IMR-90 (cell line): ENCODE measurements at regions not wholly inside any gene's neighbourhood (a gene's known extent, or its start where the extent isn't known, plus 50 kb on each side); places are given as distances from the start of the nearest gene placed in this dataset.

Experiments used
- ATAC-seq: fragments of 200-7000 bp; cut with Tn5 transposase; 2 replicates; pipeline ENCODE4 v1.9.1; 2020; ENCODE audit warnings: low read depth, mild to moderate bottlenecking, moderate library complexity
- BruUV-seq: library from RNA; stranded (reverse); fragments of 400-500 nt; replicated peaks from 2 replicates; lab custom pipeline; 2021; lab: Mats Ljungman, UMichigan
- CTCF ChIA-PET: fragments of 300-600 bp; formaldehyde crosslinking; extraction: SDS; loops from one replicate; lab custom pipeline; 2021; ENCODE audit warnings: antibody characterized with exemption; lab: Yijun Ruan, JAX
- POLR2A ChIA-PET: fragments of 300-600 bp; sonication (Branson Sonifier 250); formaldehyde crosslinking; loops from one replicate; lab custom pipeline; 2022; ENCODE audit warnings: antibody characterized with exemption; ENCODE audit not compliant: unreplicated experiment; lab: Charles Lee
- DNase-seq: peaks from one replicate; pipeline ENCODE4 v3.0.0; 2013
- H2AFZ ChIP-seq: replicated peaks from 2 replicates; pipeline ENCODE3; 2013; ENCODE audit warnings: low read length, mild to moderate bottlenecking; ENCODE audit not compliant: poor library complexity
- H2AK5ac ChIP-seq: 2 replicates; pipeline ENCODE4 v1.6.1; 2013; ENCODE audit warnings: low read depth, low read length, inconsistent platforms
- H2AK9ac ChIP-seq: replicated peaks from 2 replicates; pipeline ENCODE3; 2013; ENCODE audit warnings: mild to moderate bottlenecking, low read depth, low read length, moderate library complexity; ENCODE audit not compliant: poor library complexity
- H2BK120ac ChIP-seq: 2 replicates; pipeline ENCODE4 v1.6.1; 2013; ENCODE audit warnings: low read depth, low read length, inconsistent platforms
- H2BK15ac ChIP-seq: 3 replicates; pipeline ENCODE4 v1.6.1; 2013; ENCODE audit warnings: low read depth, low read length, inconsistent platforms
- H2BK20ac ChIP-seq: 2 replicates; pipeline ENCODE4 v1.6.1; 2013; ENCODE audit warnings: low read depth, mild to moderate bottlenecking, inconsistent platforms, low read length, moderate library complexity
- H2BK5ac ChIP-seq: 2 replicates; pipeline ENCODE4 v1.6.1; 2013; ENCODE audit warnings: mild to moderate bottlenecking, low read depth, low read length, inconsistent platforms; ENCODE audit not compliant: poor library complexity, severe bottlenecking
- H3K14ac ChIP-seq: replicated peaks from 2 replicates; pipeline ENCODE4 v1.6.1; 2013; ENCODE audit warnings: low read depth, low read length, inconsistent platforms
- H3K18ac ChIP-seq: 2 replicates; pipeline ENCODE4 v1.6.1; 2013; ENCODE audit warnings: low read depth, low read length, control low read depth
- H3K23ac ChIP-seq: 2 replicates; pipeline ENCODE4 v1.6.1; 2013; ENCODE audit warnings: low read depth, low read length, inconsistent platforms
- H3K27ac ChIP-seq: 2 replicates; pipeline ENCODE4 v1.5.1; 2013; ENCODE audit warnings: mild to moderate bottlenecking, control low read depth, low read length; ENCODE audit not compliant: insufficient read depth
- H3K27me3 ChIP-seq: 2 replicates; pipeline ENCODE4 v1.6.1; 2013; ENCODE audit warnings: low read length; ENCODE audit not compliant: control insufficient read depth, insufficient read depth
- H3K36me3 ChIP-seq: 2 replicates; pipeline ENCODE4 v1.6.1; 2013; ENCODE audit warnings: low read length, mixed read lengths; ENCODE audit not compliant: control insufficient read depth, insufficient read depth
- H3K4ac ChIP-seq: 2 replicates; pipeline ENCODE4 v1.6.1; 2013; ENCODE audit warnings: low read depth, low read length, inconsistent platforms
- H3K4me1 ChIP-seq: 2 replicates; pipeline ENCODE4 v1.6.1; 2013; ENCODE audit warnings: low read length, mixed read lengths; ENCODE audit not compliant: control insufficient read depth, insufficient read depth
- H3K4me2 ChIP-seq: 2 replicates; pipeline ENCODE4 v1.6.1; 2013; ENCODE audit warnings: low read depth, mild to moderate bottlenecking, control low read depth, low read length, moderate library complexity
- H3K4me3 ChIP-seq: 2 replicates; pipeline ENCODE4 v1.5.1; 2013; ENCODE audit warnings: low read depth, mild to moderate bottlenecking, control low read depth, low read length, moderate library complexity; ENCODE audit not compliant: insufficient read depth
- H3K56ac ChIP-seq: 2 replicates; pipeline ENCODE4 v1.6.1; 2013; ENCODE audit warnings: low read length, inconsistent platforms; ENCODE audit not compliant: insufficient read depth; ENCODE audit errors: extremely low read depth
- H3K79me1 ChIP-seq, 2 experiments: 2 replicates each; pipeline ENCODE4 v1.6.1; 2013; ENCODE audit warnings: low read length in 2 of 2, inconsistent platforms in 1 of 2, low read depth in 1 of 2
- H3K9ac ChIP-seq: 2 replicates; pipeline ENCODE4 v1.6.1; 2013; ENCODE audit warnings: low read depth, low read length, control low read depth
- H3K9me1 ChIP-seq: 2 replicates; pipeline ENCODE4 v1.6.1; 2013; ENCODE audit warnings: low read length, inconsistent platforms; ENCODE audit not compliant: insufficient read depth
- H3K9me3 ChIP-seq: 2 replicates; pipeline ENCODE4 v1.6.1; 2013; ENCODE audit warnings: low read length; ENCODE audit not compliant: control insufficient read depth, insufficient read depth
- H4K20me1 ChIP-seq: 2 replicates; pipeline ENCODE4 v1.6.1; 2013; ENCODE audit warnings: low read length, inconsistent platforms; ENCODE audit not compliant: insufficient read depth
- H4K5ac ChIP-seq: 2 replicates; pipeline ENCODE4 v1.6.1; 2013; ENCODE audit warnings: mild to moderate bottlenecking, low read depth, low read length, control low read depth
- H4K8ac ChIP-seq, 2 experiments: 2 replicates each; pipeline ENCODE4 v1.6.1; 2013; ENCODE audit warnings: low read depth in 2 of 2, low read length in 2 of 2, control low read depth in 1 of 2, inconsistent platforms in 1 of 2
- H4K91ac ChIP-seq: 2 replicates; pipeline ENCODE4 v1.6.1; 2013; ENCODE audit warnings: low read depth, low read length, inconsistent platforms; ENCODE audit not compliant: insufficient read depth
- BHLHE40 ChIP-seq: fragments of 150-350 bp; IDR thresholded peaks from 2 replicates; pipeline ENCODE4 v1.6.1; 2016; ENCODE audit warnings: mild to moderate bottlenecking, low read depth, low read length
- CEBPB ChIP-seq: IDR thresholded peaks from 2 replicates; pipeline ENCODE4 v1.6.1; 2012; ENCODE audit warnings: low read depth, low read length, improper control_type of control experiment
- CHD1 ChIP-seq: IDR thresholded peaks from 2 replicates; pipeline ENCODE4 v1.6.1; 2012; ENCODE audit warnings: low read depth, low read length, improper control_type of control experiment
- FOS ChIP-seq: fragments of 150-350 bp; IDR thresholded peaks from 2 replicates; pipeline ENCODE4 v1.6.1; 2016; ENCODE audit warnings: low read depth, low read length
- MAFK ChIP-seq: IDR thresholded peaks from 2 replicates; pipeline ENCODE4 v1.6.1; 2012; ENCODE audit warnings: low read depth, low read length, improper control_type of control experiment
- MXI1 ChIP-seq: IDR thresholded peaks from 2 replicates; pipeline ENCODE4 v1.6.1; 2012; ENCODE audit warnings: low read depth, mild to moderate bottlenecking, low read length, moderate library complexity, borderline replicate concordance
- NFE2L2 ChIP-seq: fragments of 150-350 bp; IDR thresholded peaks from 2 replicates; pipeline ENCODE4 v1.6.1; 2016; ENCODE audit warnings: low read depth, mild to moderate bottlenecking, low read length
- POLR2A ChIP-seq: IDR thresholded peaks from 2 replicates; pipeline ENCODE4 v1.6.1; 2012; ENCODE audit warnings: mild to moderate bottlenecking, low read depth, low read length
- RAD21 ChIP-seq: IDR thresholded peaks from 2 replicates; pipeline ENCODE4 v1.6.1; 2012; ENCODE audit warnings: low read length, improper control_type of control experiment
- RCOR1 ChIP-seq: IDR thresholded peaks from 2 replicates; pipeline ENCODE4 v1.6.1; 2012; ENCODE audit warnings: mild to moderate bottlenecking, low read length, improper control_type of control experiment; ENCODE audit not compliant: insufficient replicate concordance
- RFX5 ChIP-seq: IDR thresholded peaks from 2 replicates; pipeline ENCODE4 v1.8.0; 2012; ENCODE audit warnings: low read depth, mild to moderate bottlenecking, low read length, moderate library complexity
- SMC3 ChIP-seq: fragments of 150-350 bp; IDR thresholded peaks from 2 replicates; pipeline ENCODE4 v1.6.1; 2016; ENCODE audit warnings: low read depth, mild to moderate bottlenecking, antibody characterized with exemption, low read length, moderate library complexity
- WGBS, 2 experiments: methylation state at CpG; one replicate each; pipeline versions ENCODE4 v1.1.5 to v1.1.7; 2013; ENCODE audit warnings: missing lambda C conversion rate in 2 of 2; ENCODE audit not compliant: insufficient read length in 1 of 2; ENCODE audit errors: extremely low coverage in 2 of 2; 5-methylcytosine and 5-hydroxymethylcytosine counted together
- dilution Hi-C: fragments of 300-500 bp; cut with HindIII; formaldehyde crosslinking; loops from one replicate; pipeline ENCODE4 v1.14.3; 2018; ENCODE audit warnings: low sequenced_read_pairs; ENCODE audit not compliant: unreplicated experiment
- in situ Hi-C: fragments of 300-500 bp; cut with MboI; formaldehyde crosslinking; loops from 3 replicates; pipeline ENCODE4 v1.14.3; 2019; ENCODE audit warnings: low sequenced_read_pairs, inconsistent platforms, mixed read lengths
- intact Hi-C: fragments of 100-400 bp; cut with micrococcal nuclease; formaldehyde crosslinking; loops from 2 replicates; pipeline ENCODE4 v1.10.0; 2022
- TF ChIP-seq, protein P1 (sequence below): conservative IDR thresholded peaks from 2 replicates; pipeline ENCODE4 v1.5.1; 2012; ENCODE audit warnings: mild to moderate bottlenecking, low read depth, low read length, improper control_type of control experiment
- TF ChIP-seq, protein P2 (sequence below): fragments of 150-350 bp; IDR thresholded peaks from 2 replicates; pipeline ENCODE4 v1.6.1; 2016; ENCODE audit warnings: low read depth, mild to moderate bottlenecking, low read length, moderate library complexity, borderline replicate concordance
- TF ChIP-seq, protein P3 (sequence below): fragments of 150-350 bp; IDR thresholded peaks from 2 replicates; pipeline ENCODE4 v1.6.1; 2017; ENCODE audit warnings: mild to moderate bottlenecking, antibody characterized with exemption, low read length, low read depth

DNA sequence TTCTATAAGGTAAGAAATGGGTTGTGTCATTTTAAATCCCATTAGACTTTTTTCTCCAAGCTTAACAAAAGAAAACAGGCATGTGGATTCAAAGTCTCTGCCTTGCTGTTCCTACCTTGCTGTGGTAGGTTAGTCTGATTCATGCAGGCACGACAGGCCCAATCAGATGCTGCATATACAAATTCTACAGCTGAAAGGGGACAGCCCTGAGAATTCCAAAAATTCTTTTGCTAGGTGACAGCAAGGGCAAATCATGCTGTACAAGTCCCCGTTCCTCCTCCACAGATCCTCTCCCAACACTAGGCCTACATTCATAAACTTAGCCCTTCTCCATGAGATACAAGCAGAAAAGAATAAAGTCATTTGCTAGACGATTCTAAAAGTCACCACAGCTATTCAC, 161.2 kb upstream of the THBS1 start:
- Histone ChIP-seq H3K9ac (no peak overlapping the region), H3K27me3 (no peaks in the 10 kb centered on the region; the same call in 1 of the 2 replicates), H2BK120ac (peak overlapping the region; percentile 54; the same call in 1 of the 2 replicates), H3K23ac (0 out of 2 replicates have a peak overlapping the region, but pooled peaks have one; percentile 3), H4K91ac (no peak overlapping the region; the same call in 1 of the 2 replicates), H3K4me3 (no peak overlapping the region), H3K27ac (no peak overlapping the region), H2AFZ (no peak overlapping the region), H3K4me2 (no peak overlapping the region), H3K36me3 (no peaks in the 10 kb centered on the region), H3K4me1 (peaks cover 3% of the 10 kb centered on the region), H2BK20ac (no peak overlapping the region), H2BK5ac (no peak overlapping the region), H3K9me1 (peaks cover 4% of the 10 kb centered on the region; the same call in 1 of the 2 replicates), H3K79me1 (no peaks in the 10 kb centered on the region), H3K56ac (no peak overlapping the region), H4K5ac (no peak overlapping the region), H3K18ac (peak overlapping the region; percentile 33), H2BK15ac (peak overlapping the region; percentile 90; the same call in 2 of the 3 replicates), H3K4ac (peak overlapping the region; percentile 43; the same call in 1 of the 2 replicates), H4K8ac (0 out of 4 replicates have a peak overlapping the region, but pooled peaks of 1 of the 2 experiments have one; percentile 5), H2AK9ac (no peak overlapping the region), H3K14ac (peak overlapping the region; percentile 58; the same call in 1 of the 2 replicates), H4K20me1 (no peaks in the 10 kb centered on the region), H2AK5ac (peak overlapping the region; percentile 13; the same call in 1 of the 2 replicates), H3K9me3 (peaks cover 8% of the 10 kb centered on the region)
- 66% methylated on average over 2 of the region's 3 CpGs; no CpG with 5 or more reads in 1 of the 2 experiments for WGBS, 2 experiments
- TF ChIP-seq, protein P1, sequence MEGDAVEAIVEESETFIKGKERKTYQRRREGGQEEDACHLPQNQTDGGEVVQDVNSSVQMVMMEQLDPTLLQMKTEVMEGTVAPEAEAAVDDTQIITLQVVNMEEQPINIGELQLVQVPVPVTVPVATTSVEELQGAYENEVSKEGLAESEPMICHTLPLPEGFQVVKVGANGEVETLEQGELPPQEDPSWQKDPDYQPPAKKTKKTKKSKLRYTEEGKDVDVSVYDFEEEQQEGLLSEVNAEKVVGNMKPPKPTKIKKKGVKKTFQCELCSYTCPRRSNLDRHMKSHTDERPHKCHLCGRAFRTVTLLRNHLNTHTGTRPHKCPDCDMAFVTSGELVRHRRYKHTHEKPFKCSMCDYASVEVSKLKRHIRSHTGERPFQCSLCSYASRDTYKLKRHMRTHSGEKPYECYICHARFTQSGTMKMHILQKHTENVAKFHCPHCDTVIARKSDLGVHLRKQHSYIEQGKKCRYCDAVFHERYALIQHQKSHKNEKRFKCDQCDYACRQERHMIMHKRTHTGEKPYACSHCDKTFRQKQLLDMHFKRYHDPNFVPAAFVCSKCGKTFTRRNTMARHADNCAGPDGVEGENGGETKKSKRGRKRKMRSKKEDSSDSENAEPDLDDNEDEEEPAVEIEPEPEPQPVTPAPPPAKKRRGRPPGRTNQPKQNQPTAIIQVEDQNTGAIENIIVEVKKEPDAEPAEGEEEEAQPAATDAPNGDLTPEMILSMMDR, result no peak
- TF ChIP-seq RFX5 (no peak), CHD1 (no peak), FOS (no peak), MAFK (no peak), RAD21 (no peak), BHLHE40 (no peak), POLR2A (no peak), RCOR1 (no peak), CEBPB (no peak), SMC3 (no peak), NFE2L2 (no peak), MXI1 (no peak)
- TF ChIP-seq, protein P2, sequence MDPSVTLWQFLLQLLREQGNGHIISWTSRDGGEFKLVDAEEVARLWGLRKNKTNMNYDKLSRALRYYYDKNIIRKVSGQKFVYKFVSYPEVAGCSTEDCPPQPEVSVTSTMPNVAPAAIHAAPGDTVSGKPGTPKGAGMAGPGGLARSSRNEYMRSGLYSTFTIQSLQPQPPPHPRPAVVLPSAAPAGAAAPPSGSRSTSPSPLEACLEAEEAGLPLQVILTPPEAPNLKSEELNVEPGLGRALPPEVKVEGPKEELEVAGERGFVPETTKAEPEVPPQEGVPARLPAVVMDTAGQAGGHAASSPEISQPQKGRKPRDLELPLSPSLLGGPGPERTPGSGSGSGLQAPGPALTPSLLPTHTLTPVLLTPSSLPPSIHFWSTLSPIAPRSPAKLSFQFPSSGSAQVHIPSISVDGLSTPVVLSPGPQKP, result no peak
- TF ChIP-seq, protein P3, sequence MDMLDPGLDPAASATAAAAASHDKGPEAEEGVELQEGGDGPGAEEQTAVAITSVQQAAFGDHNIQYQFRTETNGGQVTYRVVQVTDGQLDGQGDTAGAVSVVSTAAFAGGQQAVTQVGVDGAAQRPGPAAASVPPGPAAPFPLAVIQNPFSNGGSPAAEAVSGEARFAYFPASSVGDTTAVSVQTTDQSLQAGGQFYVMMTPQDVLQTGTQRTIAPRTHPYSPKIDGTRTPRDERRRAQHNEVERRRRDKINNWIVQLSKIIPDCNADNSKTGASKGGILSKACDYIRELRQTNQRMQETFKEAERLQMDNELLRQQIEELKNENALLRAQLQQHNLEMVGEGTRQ, result no peak
- BruUV-seq, result no TSS peak
- dilution Hi-C loops, result no loop called here
- ChIA-PET CTCF (no interaction called here), POLR2A (no interaction called here)
- ATAC-seq (no peak), DNase-seq (no peak)
- in situ Hi-C loops, result no loop called here
- intact Hi-C loops, result no loop called here
